ENCODE measurements at regions not wholly inside any gene's neighbourhood (a gene's known extent, or its start where the extent isn't known, plus 50 kb on each side); places are given as distances from the start of the nearest gene placed in this dataset.

- Histone ChIP-seq H3K36me3 (no peaks in the 10 kb centered on the region), H3K27ac (no peak overlapping the region), H3K4me3 (no peak overlapping the region), H3K27me3 (peaks cover 0 to 3% of the 10 kb centered on the region in 2 donors), H3K4me1 (no peaks in the 10 kb centered on the region), H3K9me3 (no peaks in the 10 kb centered on the region)
- TF ChIP-seq POLR2AphosphoS5 (IDR thresholded peaks at IDR 0.05) (no peak), CTCF (IDR thresholded peaks at IDR 0.05) (no peak), POLR2A (IDR thresholded peaks at IDR 0.05) (no peak)
- intact Hi-C loops (cut with DNase I; ENCODE audit: low total_unique reads), result no loop called here
- DNase-seq (ENCODE audit: low spot score in 2 of 2), result no peak
These were observed 113.7 kb upstream of the SLC25A36 start for GRCh38 chr3:140827894-140828293.

- intact Hi-C loops (cut with DNase I; ENCODE audit: low total_unique reads), result no loop called here
- H3K4me1 ChIP-seq, result no peaks in the 10 kb centered on the region
- peaks cover 0 to 3% of the 10 kb centered on the region in 2 donors for H3K27me3 ChIP-seq
- H3K36me3 ChIP-seq, result no peaks in the 10 kb centered on the region
- H3K4me3 ChIP-seq, result no peak overlapping the region
- H3K27ac ChIP-seq, result no peak overlapping the region
- H3K9me3 ChIP-seq, result no peaks in the 10 kb centered on the region
- no peak for TF ChIP-seq POLR2AphosphoS5 (IDR thresholded peaks at IDR 0.05)
- no peak for TF ChIP-seq POLR2A (IDR thresholded peaks at IDR 0.05)
- no peak for TF ChIP-seq CTCF (IDR thresholded peaks at IDR 0.05)
- no peak for DNase-seq (ENCODE audit: low spot score in 2 of 2)
These were observed 113.1 kb upstream of the SLC25A36 start for GRCh38 chr3:140828585-140828984.

GRCh38 chr3:140829796-140830195, 111.8 kb upstream of the SLC25A36 start:
- Histone ChIP-seq H3K36me3 (no peaks in the 10 kb centered on the region), H3K9me3 (no peaks in the 10 kb centered on the region), H3K27me3 (peaks cover 0 to 3% of the 10 kb centered on the region in 2 donors), H3K27ac (no peak overlapping the region), H3K4me1 (no peaks in the 10 kb centered on the region), H3K4me3 (no peak overlapping the region)
- intact Hi-C loops (cut with DNase I; ENCODE audit: low total_unique reads), result no loop called here
- DNase-seq (ENCODE audit: low spot score in 2 of 2), result no peak
- TF ChIP-seq CTCF (IDR thresholded peaks at IDR 0.05) (no peak), POLR2AphosphoS5 (IDR thresholded peaks at IDR 0.05) (no peak), POLR2A (IDR thresholded peaks at IDR 0.05) (no peak)

GRCh38 chr3:140830391-140830790, 111.2 kb upstream of the SLC25A36 start:
- Histone ChIP-seq H3K27ac (no peak overlapping the region), H3K27me3 (peaks cover 0 to 3% of the 10 kb centered on the region in 2 donors), H3K36me3 (no peaks in the 10 kb centered on the region), H3K4me1 (no peaks in the 10 kb centered on the region), H3K9me3 (no peaks in the 10 kb centered on the region), H3K4me3 (no peak overlapping the region)
- DNase-seq (ENCODE audit: low spot score in 2 of 2), result no peak
- TF ChIP-seq POLR2A (IDR thresholded peaks at IDR 0.05), result no peak
- TF ChIP-seq CTCF (IDR thresholded peaks at IDR 0.05), result no peak
- no peak for TF ChIP-seq POLR2AphosphoS5 (IDR thresholded peaks at IDR 0.05)
- intact Hi-C loops (cut with DNase I; ENCODE audit: low total_unique reads), result no loop called here

GRCh38 chr3:140832883-140833282, 108.8 kb upstream of the SLC25A36 start:
- intact Hi-C loops (cut with DNase I; ENCODE audit: low total_unique reads), result no loop called here
- no peak overlapping the region for H3K4me3 ChIP-seq
- H3K36me3 ChIP-seq, result no peaks in the 10 kb centered on the region
- no peak for DNase-seq (ENCODE audit: low spot score in 2 of 2)
- TF ChIP-seq POLR2AphosphoS5 (IDR thresholded peaks at IDR 0.05) (no peak), POLR2A (IDR thresholded peaks at IDR 0.05) (no peak), CTCF (IDR thresholded peaks at IDR 0.05) (no peak)
- no peaks in the 10 kb centered on the region for H3K4me1 ChIP-seq
- no peaks in the 10 kb centered on the region for H3K9me3 ChIP-seq
- no peak overlapping the region for H3K27ac ChIP-seq
- peaks cover 0 to 3% of the 10 kb centered on the region in 2 donors for H3K27me3 ChIP-seq
